ENCODE measurements at regions not wholly inside any gene's neighbourhood (a gene's known extent, or its start where the extent isn't known, plus 50 kb on each side); places are given as distances from the start of the nearest gene placed in this dataset.

- Histone ChIP-seq H3K27ac (no peak overlapping the region), H3K36me3 (no peaks in the 10 kb centered on the region), H3K27me3 (ENCODE audit: insufficient read depth, low read depth, severe bottlenecking) (no peaks in the 10 kb centered on the region), H3K4me3 (ENCODE audit: low read depth, low read length) (no peak overlapping the region), H3K9me3 (ENCODE audit: severe bottlenecking) (no peaks in the 10 kb centered on the region)
- no peak for DNase-seq
- TF ChIP-seq CTCF (IDR thresholded peaks at IDR 0.05; ENCODE audit: low read depth, low read length) = no peak
Observed at GRCh38 chr7:106775552-106775936, 89.5 kb upstream of the PIK3CG start.

- H3K4me3 ChIP-seq (ENCODE audit: low read depth, low read length) = no peak overlapping the region
- no peak for TF ChIP-seq CTCF (IDR thresholded peaks at IDR 0.05; ENCODE audit: low read depth, low read length)
- H3K36me3 ChIP-seq = no peaks in the 10 kb centered on the region
- no peak for DNase-seq
- H3K9me3 ChIP-seq (ENCODE audit: severe bottlenecking) = no peaks in the 10 kb centered on the region
- no peak overlapping the region for H3K27ac ChIP-seq
- no peaks in the 10 kb centered on the region for H3K27me3 ChIP-seq (ENCODE audit: insufficient read depth, low read depth, severe bottlenecking)
Observed at GRCh38 chr7:106775975-106776607, 89.0 kb upstream of the PIK3CG start.

GRCh38 chr7:106776618-106777347, 88.3 kb upstream of the PIK3CG start:
- no peak overlapping the region for H3K4me3 ChIP-seq (ENCODE audit: low read depth, low read length)

GRCh38 chr7:106777674-106778299, 87.3 kb upstream of the PIK3CG start:
- no peak for DNase-seq
- Histone ChIP-seq H3K36me3 (no peaks in the 10 kb centered on the region), H3K9me3 (ENCODE audit: severe bottlenecking) (no peaks in the 10 kb centered on the region), H3K4me3 (ENCODE audit: low read depth, low read length) (no peak overlapping the region), H3K27me3 (ENCODE audit: insufficient read depth, low read depth, severe bottlenecking) (no peaks in the 10 kb centered on the region), H3K27ac (no peak overlapping the region)
- TF ChIP-seq CTCF (IDR thresholded peaks at IDR 0.05; ENCODE audit: low read depth, low read length) = no peak

More at GRCh38 chr7:106776618-106777347, 88.3 kb upstream of the PIK3CG start:
- H3K27me3 ChIP-seq (ENCODE audit: insufficient read depth, low read depth, severe bottlenecking) = no peaks in the 10 kb centered on the region
- DNase-seq = no peak
- H3K27ac ChIP-seq = no peak overlapping the region
- TF ChIP-seq CTCF (IDR thresholded peaks at IDR 0.05; ENCODE audit: low read depth, low read length) = no peak
- no peaks in the 10 kb centered on the region for H3K36me3 ChIP-seq
- H3K9me3 ChIP-seq (ENCODE audit: severe bottlenecking) = no peaks in the 10 kb centered on the region

GRCh38 chr7:106778656-106779250, 86.3 kb upstream of the PIK3CG start:
- no peak for TF ChIP-seq CTCF (IDR thresholded peaks at IDR 0.05; ENCODE audit: low read depth, low read length)
- no peak overlapping the region for H3K4me3 ChIP-seq (ENCODE audit: low read depth, low read length)
- no peaks in the 10 kb centered on the region for H3K27me3 ChIP-seq (ENCODE audit: insufficient read depth, low read depth, severe bottlenecking)
- no peak overlapping the region for H3K27ac ChIP-seq
- DNase-seq = no peak
- no peaks in the 10 kb centered on the region for H3K9me3 ChIP-seq (ENCODE audit: severe bottlenecking)
- H3K36me3 ChIP-seq = no peaks in the 10 kb centered on the region
